H1 (cell line): ENCODE measurements at regions not wholly inside any gene's neighbourhood (a gene's known extent, or its start where the extent isn't known, plus 50 kb on each side); places are given as distances from the start of the nearest gene placed in this dataset.

ENCODE experiments used
- CBX8 ChIP-seq: fragments of 300-800, 300-1000 bp; sonication (generic); IDR thresholded peaks from 2 replicates; pipeline ENCODE4 v1.7.1; 2016; ENCODE audit warnings: low read depth, low read length, borderline replicate concordance
- CHD1 ChIP-seq: IDR thresholded peaks from 2 replicates; pipeline ENCODE4 v1.6.1; 2012; ENCODE audit warnings: low read depth, low read length, improper control_type of control experiment
- CTCF ChIP-seq, 3 experiments: IDR thresholded peaks; 1 replicate in 2 of 3; 2 replicates in 1 of 3; pipeline versions ENCODE4 v1.5.1 to v1.6.1; 2011; ENCODE audit warnings: low read length in 3 of 3, mild to moderate bottlenecking in 3 of 3, inconsistent platforms in 2 of 3, low read depth in 1 of 3, moderate library complexity in 1 of 3; ENCODE audit not compliant: insufficient read depth in 1 of 3; ENCODE audit errors: control extremely low read depth in 1 of 3
- E2F6 ChIP-seq: IDR thresholded peaks from 2 replicates; pipeline ENCODE4 v1.6.1; 2012; ENCODE audit warnings: inconsistent platforms
- EP300 ChIP-seq, 2 experiments: IDR thresholded peaks; 1 replicate in 1 of 2; 2 replicates in 1 of 2; pipeline ENCODE4 v1.6.1; 2011 to 2012; ENCODE audit warnings: low read depth in 2 of 2, low read length in 2 of 2, mild to moderate bottlenecking in 2 of 2, borderline replicate concordance in 1 of 2, inconsistent platforms in 1 of 2, moderate library complexity in 1 of 2
- EZH2 ChIP-seq: fragments of 200-600 bp; sonication (generic); IDR thresholded peaks from 2 replicates; pipeline ENCODE4 v1.7.1; 2012; ENCODE audit warnings: low read depth, mild to moderate bottlenecking, moderate library complexity, low read length, inconsistent platforms; ENCODE audit not compliant: severe bottlenecking
- HDAC2 ChIP-seq, 2 experiments: fragments of 300-600 bp in 1 of 2; sonication (generic) in 1 of 2; IDR thresholded peaks; 2 replicates each; pipeline ENCODE4 v1.6.1; 2011 to 2012; ENCODE audit warnings: low read depth in 2 of 2, low read length in 2 of 2, mild to moderate bottlenecking in 2 of 2, moderate library complexity in 2 of 2, borderline replicate concordance in 1 of 2, inconsistent platforms in 1 of 2
- NRF1 ChIP-seq: IDR thresholded peaks from 2 replicates; pipeline ENCODE4 v1.6.1; 2011; ENCODE audit warnings: mild to moderate bottlenecking, low read depth, low read length, improper control_type of control experiment
- POLR2A ChIP-seq, 2 experiments: IDR thresholded peaks; 1 replicate in 1 of 2; 2 replicates in 1 of 2; pipeline ENCODE4 v1.6.1; 2011; ENCODE audit warnings: low read depth in 2 of 2, low read length in 2 of 2, mild to moderate bottlenecking in 2 of 2; ENCODE audit errors: control extremely low read depth in 1 of 2
- RAD21 ChIP-seq, 2 experiments: IDR thresholded peaks in 1 of 2; conservative IDR thresholded peaks in 1 of 2; 2 replicates each; pipeline ENCODE4 v1.6.1; 2011; ENCODE audit warnings: low read depth in 2 of 2, low read length in 2 of 2, improper control_type of control experiment in 1 of 2, inconsistent platforms in 1 of 2, mild to moderate bottlenecking in 1 of 2, moderate library complexity in 1 of 2
- TAF1 ChIP-seq: IDR thresholded peaks from 2 replicates; pipeline ENCODE4 v1.6.1; 2011; ENCODE audit warnings: mild to moderate bottlenecking, low read depth, low read length

DNA sequence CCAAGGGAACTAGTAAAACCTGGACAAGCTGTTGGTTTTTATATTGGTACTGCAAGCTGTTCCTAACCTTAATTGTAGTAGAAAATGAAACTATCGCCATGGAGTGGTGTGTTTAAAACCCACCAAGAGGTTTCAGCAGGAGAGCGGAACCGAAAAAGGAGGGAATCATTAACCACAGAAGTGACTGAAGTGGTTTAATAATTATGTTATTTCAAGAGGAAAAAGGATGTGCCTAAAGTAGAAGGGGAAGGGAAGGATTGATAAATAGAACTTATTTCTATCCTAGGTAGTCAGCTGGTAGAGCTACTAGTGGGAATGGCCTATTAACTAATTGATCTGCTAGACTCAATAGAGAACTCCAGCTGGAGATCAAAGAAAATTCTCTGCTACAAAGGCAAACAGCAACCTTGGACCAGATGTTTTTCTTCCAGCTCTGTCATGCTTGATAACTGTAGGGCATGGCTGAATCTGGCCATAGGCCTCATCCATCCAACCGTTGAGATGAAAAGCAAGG, 91.8 kb downstream of the BAMBI start:
- TF ChIP-seq CTCF (IDR thresholded peaks at IDR 0.05; ENCODE audit: control extremely low read depth in 1 of 3, insufficient read depth in 1 of 3, low read depth in 1 of 3, low read length in 3 of 3) (no peak), EZH2 (no peak), TAF1 (no peak), CHD1 (no peak), CBX8 (no peak), POLR2A (IDR thresholded peaks at IDR 0.05; ENCODE audit: control extremely low read depth in 1 of 2, low read depth in 2 of 2, low read length in 2 of 2) (no peak), HDAC2 (IDR thresholded peaks at IDR 0.05; ENCODE audit: borderline replicate concordance in 1 of 2, low read depth in 2 of 2, low read length in 2 of 2) (no peak), RAD21 (IDR thresholded peaks at IDR 0.05 in 1 of 2, conservative IDR thresholded peaks at IDR 0.05 in 1 of 2; ENCODE audit: low read depth in 2 of 2, low read length in 2 of 2) (no peak), NRF1 (no peak), EP300 (IDR thresholded peaks at IDR 0.05; ENCODE audit: borderline replicate concordance in 1 of 2, low read depth in 2 of 2, low read length in 2 of 2) (no peak), E2F6 (no peak)
